H9 (cell line): ENCODE measurements at regions not wholly inside any gene's neighbourhood (a gene's known extent, or its start where the extent isn't known, plus 50 kb on each side); places are given as distances from the start of the nearest gene placed in this dataset.

Experiments
- DNase-seq: peaks from one replicate; pipeline ENCODE4 v3.0.0-alpha.2; 2017
- H2AFZ ChIP-seq: one replicate; pipeline ENCODE4 v1.6.1; 2013; ENCODE audit warnings: mild to moderate bottlenecking, low read length, control low read depth, moderate library complexity
- H2AK5ac ChIP-seq: 2 replicates; pipeline ENCODE4 v1.6.1; 2013; ENCODE audit warnings: low read length, control low read depth, mixed read lengths; ENCODE audit not compliant: insufficient read length
- H2BK120ac ChIP-seq: one replicate; pipeline ENCODE4 v1.6.1; 2013; ENCODE audit warnings: low read depth, mild to moderate bottlenecking, low read length, control low read depth, inconsistent platforms; ENCODE audit not compliant: poor library complexity, severe bottlenecking
- H2BK12ac ChIP-seq: 2 replicates; pipeline ENCODE4 v1.6.1; 2013; ENCODE audit warnings: low read length, control low read depth, mixed read lengths, low read depth; ENCODE audit not compliant: insufficient read length
- H2BK15ac ChIP-seq: 2 replicates; pipeline ENCODE4 v1.6.1; 2013; ENCODE audit warnings: low read depth, low read length, control low read depth
- H2BK20ac ChIP-seq: one replicate; pipeline ENCODE4 v1.6.1; 2013; ENCODE audit warnings: low read depth, mild to moderate bottlenecking, low read length, control low read depth, inconsistent platforms; ENCODE audit not compliant: poor library complexity, severe bottlenecking
- H2BK5ac ChIP-seq: 2 replicates; pipeline ENCODE4 v1.6.1; 2013; ENCODE audit warnings: low read length, control low read depth, mixed read lengths; ENCODE audit not compliant: insufficient read length
- H3K14ac ChIP-seq: 2 replicates; pipeline ENCODE4 v1.6.1; 2013; ENCODE audit warnings: low read length, control low read depth; ENCODE audit not compliant: insufficient read depth
- H3K18ac ChIP-seq: 2 replicates; pipeline ENCODE4 v1.6.1; 2013; ENCODE audit warnings: low read depth, mild to moderate bottlenecking, mixed read lengths, low read length, control low read depth; ENCODE audit not compliant: insufficient read length
- H3K23ac ChIP-seq: 2 replicates; pipeline ENCODE4 v1.6.1; 2013; ENCODE audit warnings: low read length, control low read depth, mixed read lengths, low read depth; ENCODE audit not compliant: insufficient read length
- H3K23me2 ChIP-seq: 2 replicates; pipeline ENCODE4 v1.6.1; 2013; ENCODE audit warnings: low read depth, mild to moderate bottlenecking, mixed read lengths, low read length, control low read depth; ENCODE audit not compliant: insufficient read length, poor library complexity, severe bottlenecking
- H3K27ac ChIP-seq: 2 replicates; pipeline ENCODE4 v1.5.1; 2013; ENCODE audit warnings: low read length, control low read depth, mixed read lengths, low read depth; ENCODE audit not compliant: insufficient read length
- H3K27me3 ChIP-seq: 2 replicates; pipeline ENCODE4 v1.6.1; 2013; ENCODE audit warnings: low read length, control low read depth, inconsistent platforms; ENCODE audit not compliant: insufficient read depth
- H3K4ac ChIP-seq: 2 replicates; pipeline ENCODE4 v1.6.1; 2013; ENCODE audit warnings: low read depth, mild to moderate bottlenecking, control low read depth, inconsistent platforms, low read length, moderate library complexity
- H3K4me1 ChIP-seq: 2 replicates; pipeline ENCODE4 v1.6.1; 2013; ENCODE audit warnings: low read length, control low read depth, inconsistent platforms; ENCODE audit not compliant: insufficient read depth
- H3K4me2 ChIP-seq: 2 replicates; pipeline ENCODE4 v1.6.1; 2013; ENCODE audit warnings: low read length, control low read depth, mixed read lengths; ENCODE audit not compliant: insufficient read length, insufficient read depth
- H3K56ac ChIP-seq: 2 replicates; pipeline ENCODE4 v1.6.1; 2013; ENCODE audit warnings: low read depth, mild to moderate bottlenecking, mixed read lengths, low read length, control low read depth; ENCODE audit not compliant: insufficient read length
- H3K79me1 ChIP-seq: 2 replicates; pipeline ENCODE4 v1.6.1; 2013; ENCODE audit warnings: low read depth, mild to moderate bottlenecking, moderate library complexity, low read length, control low read depth, inconsistent platforms; ENCODE audit not compliant: insufficient read depth, poor library complexity, severe bottlenecking
- H3K79me2 ChIP-seq: 2 replicates; pipeline ENCODE4 v1.6.1; 2013; ENCODE audit warnings: low read length, control low read depth, inconsistent platforms; ENCODE audit not compliant: insufficient read depth
- H3K9ac ChIP-seq: 2 replicates; pipeline ENCODE4 v1.6.1; 2013; ENCODE audit warnings: low read length, control low read depth, mixed read lengths; ENCODE audit not compliant: insufficient read length; ENCODE audit errors: extremely low read depth
- H3K9me3 ChIP-seq: one replicate; pipeline ENCODE4 v1.6.1; 2013; ENCODE audit warnings: low read depth, low read length, inconsistent platforms; ENCODE audit not compliant: control insufficient read depth
- H3T11ph ChIP-seq: one replicate; pipeline ENCODE4 v1.6.1; 2013; ENCODE audit warnings: mild to moderate bottlenecking, low read length, control low read depth, inconsistent platforms
- H4K20me1 ChIP-seq: one replicate; pipeline ENCODE4 v1.6.1; 2013; ENCODE audit not compliant: control insufficient read depth, insufficient read length, insufficient read depth
- H4K5ac ChIP-seq: 2 replicates; pipeline ENCODE4 v1.6.1; 2013; ENCODE audit warnings: low read depth, mild to moderate bottlenecking, mixed read lengths, low read length, control low read depth; ENCODE audit not compliant: insufficient read length
- H4K8ac ChIP-seq: replicated peaks from 2 replicates; pipeline ENCODE4 v1.6.1; 2013; ENCODE audit warnings: low read length, control low read depth, mixed read lengths, low read depth; ENCODE audit not compliant: insufficient read length
- H4K91ac ChIP-seq: 2 replicates; pipeline ENCODE4 v1.6.1; 2013; ENCODE audit warnings: low read depth, mild to moderate bottlenecking, moderate library complexity, mixed read lengths, low read length, control low read depth; ENCODE audit not compliant: insufficient read length
- H3K27ac Mint-ChIP-seq, 3 experiments: 2 replicates in 2 of 3; 3 replicates in 1 of 3; pipeline ENCODE4 v1.8.0; 2020 to 2021; ENCODE audit warnings: mixed read lengths in 3 of 3, mild to moderate bottlenecking in 1 of 3, moderate library complexity in 1 of 3
- H3K27me3 Mint-ChIP-seq: 2 replicates; pipeline ENCODE4 v1.8.0; 2021; ENCODE audit warnings: low read depth, mild to moderate bottlenecking, moderate library complexity, mixed read lengths
- H3K36me3 Mint-ChIP-seq, 3 experiments: 2 replicates in 2 of 3; 3 replicates in 1 of 3; pipeline ENCODE4 v1.8.0; 2020 to 2021; ENCODE audit warnings: low read depth in 3 of 3, mixed read lengths in 3 of 3; ENCODE audit not compliant: insufficient read depth in 1 of 3
- H3K4me1 Mint-ChIP-seq, 2 experiments: 2 replicates each; pipeline ENCODE4 v1.8.0; 2020; ENCODE audit warnings: mixed read lengths in 2 of 2
- H3K4me3 Mint-ChIP-seq, 2 experiments: 2 replicates in 1 of 2; 3 replicates in 1 of 2; pipeline ENCODE4 v1.8.0; 2020 to 2021; ENCODE audit warnings: mild to moderate bottlenecking in 2 of 2, mixed read lengths in 2 of 2, moderate library complexity in 1 of 2
- H3K9me3 Mint-ChIP-seq, 2 experiments: 2 replicates in 1 of 2; 3 replicates in 1 of 2; pipeline ENCODE4 v1.8.0; 2020; ENCODE audit warnings: mild to moderate bottlenecking in 2 of 2, mixed read lengths in 2 of 2, moderate library complexity in 1 of 2
- WGBS: extraction: QIAGEN DNeasy Blood & Tissue Kit; methylation state at CpG from one replicate; pipeline ENCODE4 v1.1.7; 2013; ENCODE audit warnings: missing lambda C conversion rate, low lambda C conversion rate, mixed read lengths; ENCODE audit not compliant: insufficient read length; ENCODE audit errors: extremely low coverage; 5-methylcytosine and 5-hydroxymethylcytosine counted together
- TF ChIP-seq, protein P1 (sequence below): fragments of 200-600 bp; sonication (generic); conservative IDR thresholded peaks from 3 replicates; pipeline ENCODE4 v1.8.0; 2021; ENCODE audit warnings: antibody characterized with exemption, mild to moderate bottlenecking

DNA sequence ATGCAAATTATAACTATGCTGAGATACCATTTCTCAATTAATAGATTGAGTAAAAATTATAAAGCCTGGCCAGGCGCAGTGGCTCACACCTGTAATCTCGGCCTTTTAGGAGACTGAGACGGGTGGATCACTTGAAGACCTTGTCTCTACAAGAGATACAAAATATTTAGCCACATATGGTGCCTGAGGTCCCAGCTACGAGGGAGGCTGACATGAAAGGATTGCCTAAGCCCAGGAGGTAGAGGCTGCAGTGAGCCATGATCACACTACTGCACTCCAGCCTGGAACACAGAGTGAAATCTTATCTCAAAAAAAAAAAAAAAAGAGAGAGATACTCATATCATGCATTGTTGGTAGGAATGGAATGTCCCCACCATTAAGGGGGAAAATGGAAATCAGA is 142.4 kb downstream of the RCN1 start:
- H3K4me2 ChIP-seq = no peak overlapping the region
- Mint-ChIP-seq H3K27me3 (no peaks in the 10 kb centered on the region; the same call in 1 of the 2 replicates), H3K4me1 (peaks cover 2 to 5% of the 10 kb centered on the region in 2 experiments; a peak in 2 of 4 replicates), H3K4me3 (no peak overlapping the region), H3K9me3 (no peaks in the 10 kb centered on the region; a peak in 1 of 5 replicates), H3K27ac (no peak overlapping the region), H3K36me3 (no peaks in the 10 kb centered on the region)
- H3T11ph ChIP-seq = no peak overlapping the region
- H3K56ac ChIP-seq = no peak overlapping the region
- H2BK20ac ChIP-seq = no peak overlapping the region
- no peaks in the 10 kb centered on the region for H3K9me3 ChIP-seq
- H3K79me1 ChIP-seq = no peaks in the 10 kb centered on the region
- no peak overlapping the region for H3K23ac ChIP-seq
- no peak overlapping the region for H2BK15ac ChIP-seq
- no peak overlapping the region for H4K8ac ChIP-seq
- no peaks in the 10 kb centered on the region for H3K4me1 ChIP-seq
- no peak overlapping the region for H2BK120ac ChIP-seq
- no peak overlapping the region for H3K18ac ChIP-seq
- WGBS = no CpG with 5 or more reads among the region's 4 CpGs
- H2AFZ ChIP-seq = no peak overlapping the region
- no peak overlapping the region for H2AK5ac ChIP-seq
- TF ChIP-seq, protein P1, sequence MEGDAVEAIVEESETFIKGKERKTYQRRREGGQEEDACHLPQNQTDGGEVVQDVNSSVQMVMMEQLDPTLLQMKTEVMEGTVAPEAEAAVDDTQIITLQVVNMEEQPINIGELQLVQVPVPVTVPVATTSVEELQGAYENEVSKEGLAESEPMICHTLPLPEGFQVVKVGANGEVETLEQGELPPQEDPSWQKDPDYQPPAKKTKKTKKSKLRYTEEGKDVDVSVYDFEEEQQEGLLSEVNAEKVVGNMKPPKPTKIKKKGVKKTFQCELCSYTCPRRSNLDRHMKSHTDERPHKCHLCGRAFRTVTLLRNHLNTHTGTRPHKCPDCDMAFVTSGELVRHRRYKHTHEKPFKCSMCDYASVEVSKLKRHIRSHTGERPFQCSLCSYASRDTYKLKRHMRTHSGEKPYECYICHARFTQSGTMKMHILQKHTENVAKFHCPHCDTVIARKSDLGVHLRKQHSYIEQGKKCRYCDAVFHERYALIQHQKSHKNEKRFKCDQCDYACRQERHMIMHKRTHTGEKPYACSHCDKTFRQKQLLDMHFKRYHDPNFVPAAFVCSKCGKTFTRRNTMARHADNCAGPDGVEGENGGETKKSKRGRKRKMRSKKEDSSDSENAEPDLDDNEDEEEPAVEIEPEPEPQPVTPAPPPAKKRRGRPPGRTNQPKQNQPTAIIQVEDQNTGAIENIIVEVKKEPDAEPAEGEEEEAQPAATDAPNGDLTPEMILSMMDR = no peak
- H3K9ac ChIP-seq = no peak overlapping the region
- no peaks in the 10 kb centered on the region for H3K79me2 ChIP-seq
- no peak for DNase-seq
- no peak overlapping the region for H2BK12ac ChIP-seq
- H4K20me1 ChIP-seq = no peaks in the 10 kb centered on the region
- no peaks in the 10 kb centered on the region for H3K23me2 ChIP-seq
- H3K4ac ChIP-seq = no peak overlapping the region
- H4K5ac ChIP-seq = no peak overlapping the region
- no peak overlapping the region for H4K91ac ChIP-seq
- H2BK5ac ChIP-seq = no peak overlapping the region
- no peak overlapping the region for H3K27ac ChIP-seq
- H3K27me3 ChIP-seq = no peaks in the 10 kb centered on the region
- no peak overlapping the region for H3K14ac ChIP-seq
